ENCODE measurements at regions not wholly inside any gene's neighbourhood (a gene's known extent, or its start where the extent isn't known, plus 50 kb on each side); places are given as distances from the start of the nearest gene placed in this dataset.
"Not testable (repeated sequence)": the region's sequence is repeated elsewhere in the genome, so short reads cannot be mapped to it uniquely, and the experiment has no call there.

DNA sequence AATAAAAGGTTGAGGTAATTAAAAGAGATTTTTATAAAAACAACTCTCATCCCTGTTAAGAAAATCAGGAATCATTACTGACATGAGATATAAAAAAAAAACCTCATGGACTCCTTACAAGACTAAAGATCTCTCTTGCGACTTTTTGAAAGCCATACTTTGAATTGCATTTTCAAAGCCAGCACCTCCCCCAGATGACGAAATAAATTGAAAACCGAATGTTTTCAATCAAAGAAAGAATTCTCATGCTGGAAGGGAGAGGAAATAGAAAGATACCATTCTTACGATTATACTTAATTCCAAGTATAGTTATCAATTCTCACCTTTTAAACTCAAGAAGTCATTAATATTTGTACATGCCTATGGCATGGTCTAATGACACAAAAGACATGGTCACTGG, 452.3 kb downstream of the GJA1 start:
- Histone ChIP-seq H3K36me3 (ENCODE audit: control insufficient read depth, insufficient read depth, low read length) (no peaks in the 10 kb centered on the region), H3K4me3 (ENCODE audit: low read depth, low read length) (no peak overlapping the region), H3K27me3 (ENCODE audit: control insufficient read depth, insufficient read depth, low read length) (no peaks in the 10 kb centered on the region), H3K4me1 (ENCODE audit: control insufficient read depth, insufficient read depth, low read length) (no peaks in the 10 kb centered on the region), H3K9me3 (ENCODE audit: control insufficient read depth, insufficient read depth, low read length) (no peaks in the 10 kb centered on the region), H3K27ac (ENCODE audit: low read depth, low read length) (no peak overlapping the region)
- no peak for DNase-seq (ENCODE audit: low read depth in 4 of 6, low spot score in 6 of 6)
- WGBS (ENCODE audit: insufficient coverage): 100% methylated on average over 1 of the region's 4 CpGs

DNA sequence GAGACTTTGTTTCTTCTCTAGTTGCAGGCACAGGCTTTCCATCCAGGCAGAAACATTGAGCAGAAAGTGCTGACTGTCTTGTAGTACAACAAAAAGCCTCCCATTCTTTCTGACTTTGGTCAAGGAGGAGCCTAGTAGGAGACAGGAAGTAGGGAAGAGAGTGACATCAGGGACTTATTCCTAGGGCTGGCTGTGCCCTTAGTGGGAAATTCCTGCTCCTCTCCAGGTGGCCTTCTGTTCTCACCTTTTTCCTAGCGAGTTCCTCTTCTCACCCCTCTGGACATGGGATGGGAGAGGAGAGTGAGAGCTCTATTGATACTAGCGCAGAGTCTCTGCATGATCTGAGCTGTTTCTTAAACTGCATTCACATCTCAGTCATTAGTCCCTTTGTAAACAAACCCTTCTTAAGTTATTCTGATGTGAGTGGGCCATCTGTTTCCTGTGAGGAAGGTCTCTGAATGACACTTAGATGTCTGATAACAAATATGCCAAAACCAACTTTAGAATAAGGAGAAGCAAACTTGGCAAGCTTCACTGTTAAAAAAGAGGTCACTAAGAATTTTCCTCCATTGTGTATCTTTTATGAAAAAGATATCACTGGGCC, 455.0 kb downstream of the GJA1 start:
- Histone ChIP-seq H3K27ac (ENCODE audit: low read depth, low read length) (no peak overlapping the region), H3K4me1 (ENCODE audit: control insufficient read depth, insufficient read depth, low read length) (no peaks in the 10 kb centered on the region), H3K4me3 (ENCODE audit: low read depth, low read length) (no peak overlapping the region), H3K9me3 (ENCODE audit: control insufficient read depth, insufficient read depth, low read length) (no peaks in the 10 kb centered on the region), H3K27me3 (ENCODE audit: control insufficient read depth, insufficient read depth, low read length) (no peaks in the 10 kb centered on the region), H3K36me3 (ENCODE audit: control insufficient read depth, insufficient read depth, low read length) (no peaks in the 10 kb centered on the region)
- DNase-seq (ENCODE audit: low read depth in 4 of 6, low spot score in 6 of 6): no peak
- no CpG with 5 or more reads among the region's 2 CpGs for WGBS (ENCODE audit: insufficient coverage)

DNA sequence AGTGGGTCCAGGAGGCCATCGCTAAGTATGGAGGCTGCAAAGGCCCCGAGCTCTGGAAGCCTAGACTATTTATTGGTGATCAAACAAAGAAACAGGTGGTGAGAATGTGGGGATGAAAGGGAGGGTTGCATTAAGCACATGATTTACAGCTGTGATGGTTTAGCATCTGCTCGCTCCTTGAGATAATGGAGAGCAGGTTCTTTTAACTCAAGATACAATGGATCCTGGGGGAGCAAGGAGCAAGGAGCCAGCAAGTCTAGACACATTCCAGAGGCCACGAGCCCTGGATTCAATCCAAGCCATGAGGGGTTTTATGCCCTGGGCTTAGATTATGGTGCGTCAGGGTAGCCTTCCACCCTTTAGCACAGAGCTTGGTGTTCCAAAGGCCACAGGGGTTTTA, 460.3 kb downstream of the GJA1 start:
- H3K4me3 ChIP-seq (ENCODE audit: low read depth, low read length); H3K9me3 ChIP-seq (ENCODE audit: control insufficient read depth, insufficient read depth, low read length); H3K36me3 ChIP-seq (ENCODE audit: control insufficient read depth, insufficient read depth, low read length); DNase-seq (ENCODE audit: low read depth in 4 of 6, low spot score in 6 of 6); H3K27me3 ChIP-seq (ENCODE audit: control insufficient read depth, insufficient read depth, low read length); H3K4me1 ChIP-seq (ENCODE audit: control insufficient read depth, insufficient read depth, low read length); H3K27ac ChIP-seq (ENCODE audit: low read depth, low read length): not testable (repeated sequence)
- 45% methylated on average over 4 of the region's 5 CpGs for WGBS (ENCODE audit: insufficient coverage)

DNA sequence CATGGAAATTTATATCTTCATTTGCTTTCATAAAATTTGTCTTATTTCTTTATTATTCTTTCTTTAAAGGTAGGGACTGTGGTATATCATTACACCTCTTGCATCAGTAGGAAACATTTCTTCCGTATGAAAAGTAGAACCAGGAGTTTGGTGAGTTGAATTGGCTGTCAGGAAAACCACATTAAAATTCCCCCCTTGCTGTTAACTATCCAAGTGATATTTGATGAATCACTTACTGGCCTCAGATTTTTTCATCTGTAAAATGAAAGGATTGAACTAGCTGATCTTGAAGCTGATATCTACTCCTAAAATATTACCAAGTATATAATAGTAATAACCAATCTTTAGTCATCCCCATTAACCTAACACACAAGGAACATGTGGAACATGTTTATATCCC, 460.9 kb downstream of the GJA1 start:
- Histone ChIP-seq H3K27ac (ENCODE audit: low read depth, low read length) (no peak overlapping the region), H3K4me1 (ENCODE audit: control insufficient read depth, insufficient read depth, low read length) (no peaks in the 10 kb centered on the region), H3K4me3 (ENCODE audit: low read depth, low read length) (no peak overlapping the region), H3K9me3 (ENCODE audit: control insufficient read depth, insufficient read depth, low read length) (no peaks in the 10 kb centered on the region), H3K36me3 (ENCODE audit: control insufficient read depth, insufficient read depth, low read length) (no peaks in the 10 kb centered on the region), H3K27me3 (ENCODE audit: control insufficient read depth, insufficient read depth, low read length) (no peaks in the 10 kb centered on the region)
- no CpG with 5 or more reads among the region's 1 CpG for WGBS (ENCODE audit: insufficient coverage)
- DNase-seq (ENCODE audit: low read depth in 4 of 6, low spot score in 6 of 6): no peak

DNA sequence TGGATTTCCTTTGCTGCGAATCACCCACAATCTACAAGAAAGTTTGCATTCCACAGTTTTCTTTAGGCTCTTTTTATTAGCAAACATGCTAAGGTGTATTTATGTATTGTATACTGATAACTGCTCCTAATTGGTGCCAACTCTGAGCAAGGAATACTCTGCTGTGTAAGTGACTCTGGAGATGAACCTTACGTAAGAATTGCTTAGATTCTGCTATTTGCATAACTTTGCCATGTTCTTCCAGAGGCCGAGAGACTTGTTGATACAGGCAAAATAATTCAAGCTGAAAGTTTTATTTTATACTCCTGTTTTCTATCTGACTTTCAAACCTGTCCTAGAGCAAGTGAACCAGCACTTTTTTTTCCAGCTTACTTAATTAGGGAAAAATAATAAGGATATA, 461.3 kb downstream of the GJA1 start:
- H3K36me3 ChIP-seq (ENCODE audit: control insufficient read depth, insufficient read depth, low read length): no peaks in the 10 kb centered on the region
- H3K9me3 ChIP-seq (ENCODE audit: control insufficient read depth, insufficient read depth, low read length): no peaks in the 10 kb centered on the region
- no peak overlapping the region for H3K27ac ChIP-seq (ENCODE audit: low read depth, low read length)
- H3K4me3 ChIP-seq (ENCODE audit: low read depth, low read length): no peak overlapping the region
- DNase-seq (ENCODE audit: low read depth in 4 of 6, low spot score in 6 of 6): no peak
- H3K27me3 ChIP-seq (ENCODE audit: control insufficient read depth, insufficient read depth, low read length): no peaks in the 10 kb centered on the region
- no peaks in the 10 kb centered on the region for H3K4me1 ChIP-seq (ENCODE audit: control insufficient read depth, insufficient read depth, low read length)
- WGBS (ENCODE audit: insufficient coverage): 60% methylated on average over 1 of the region's 3 CpGs

DNA sequence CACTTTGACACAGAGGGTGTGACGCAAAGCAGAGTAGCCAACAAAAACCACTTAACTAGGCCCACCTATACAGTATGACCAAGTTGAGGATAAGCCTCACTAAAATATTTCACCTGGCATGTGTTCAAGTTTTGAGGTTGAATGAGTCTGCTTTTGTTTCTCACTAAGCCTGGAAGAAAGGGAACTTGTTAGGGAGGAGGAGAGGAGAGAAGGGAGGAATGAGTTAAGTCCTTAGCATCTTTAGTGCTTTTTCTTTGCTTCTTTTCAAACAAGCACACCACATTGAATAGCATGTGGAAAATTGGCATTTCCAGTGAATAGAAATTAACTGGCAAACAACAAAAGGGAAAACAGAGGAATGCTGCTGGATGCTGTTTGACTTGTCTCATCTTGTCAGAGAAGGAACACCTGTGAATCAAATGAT, 461.9 kb downstream of the GJA1 start:
- Histone ChIP-seq H3K9me3 (ENCODE audit: control insufficient read depth, insufficient read depth, low read length) (no peaks in the 10 kb centered on the region), H3K36me3 (ENCODE audit: control insufficient read depth, insufficient read depth, low read length) (no peaks in the 10 kb centered on the region), H3K27ac (ENCODE audit: low read depth, low read length) (no peak overlapping the region), H3K4me1 (ENCODE audit: control insufficient read depth, insufficient read depth, low read length) (no peaks in the 10 kb centered on the region), H3K4me3 (ENCODE audit: low read depth, low read length) (no peak overlapping the region), H3K27me3 (ENCODE audit: control insufficient read depth, insufficient read depth, low read length) (no peaks in the 10 kb centered on the region)
- no CpG with 5 or more reads among the region's 1 CpG for WGBS (ENCODE audit: insufficient coverage)
- DNase-seq (ENCODE audit: low read depth in 4 of 6, low spot score in 6 of 6): peak; percentile 13 to 83 (median 35)

DNA sequence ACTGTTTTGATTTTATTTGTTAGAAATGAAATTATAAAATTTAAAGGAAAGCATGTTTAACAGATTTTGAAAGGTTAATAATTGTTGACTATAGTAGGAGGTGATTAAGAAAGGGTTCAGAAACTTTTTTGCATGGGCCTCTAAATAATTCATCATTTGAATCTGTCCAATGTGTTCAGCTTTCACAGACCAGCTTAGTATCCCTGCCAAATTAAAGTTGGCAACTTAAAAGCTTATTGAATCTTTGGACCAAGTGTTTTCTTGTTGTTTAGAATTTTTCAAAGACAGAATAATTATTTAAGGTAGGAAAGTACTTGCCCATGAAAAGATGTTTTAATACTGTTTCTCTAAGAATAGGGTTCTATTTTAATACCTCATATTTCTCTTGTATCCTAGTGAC, 466.0 kb downstream of the GJA1 start:
- Histone ChIP-seq H3K27ac (ENCODE audit: low read depth, low read length) (no peak overlapping the region), H3K9me3 (ENCODE audit: control insufficient read depth, insufficient read depth, low read length) (no peaks in the 10 kb centered on the region), H3K4me1 (ENCODE audit: control insufficient read depth, insufficient read depth, low read length) (no peaks in the 10 kb centered on the region), H3K4me3 (ENCODE audit: low read depth, low read length) (no peak overlapping the region), H3K27me3 (ENCODE audit: control insufficient read depth, insufficient read depth, low read length) (no peaks in the 10 kb centered on the region), H3K36me3 (ENCODE audit: control insufficient read depth, insufficient read depth, low read length) (no peaks in the 10 kb centered on the region)
- DNase-seq (ENCODE audit: low read depth in 4 of 6, low spot score in 6 of 6): peak in 1 of 6 donors; percentile 46

DNA sequence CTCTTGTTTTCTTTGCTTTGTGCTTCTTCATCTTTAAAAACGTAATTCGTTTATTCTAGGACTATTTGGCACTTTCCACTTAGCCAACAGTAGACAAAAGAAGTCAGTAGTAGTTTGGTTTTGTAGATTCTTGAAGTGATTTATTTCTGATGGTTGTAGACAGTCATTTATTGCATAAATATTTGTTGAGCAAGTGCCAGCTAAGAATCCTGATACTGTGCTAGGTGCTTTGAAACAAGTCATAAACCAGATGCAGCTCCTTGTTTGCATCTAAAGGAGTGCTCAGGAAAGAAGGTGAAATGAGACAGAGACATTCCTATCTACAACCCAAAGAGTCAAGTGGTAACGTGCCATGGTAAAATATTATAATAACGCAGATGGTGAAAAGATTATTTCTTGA, 469.1 kb downstream of the GJA1 start:
- Histone ChIP-seq H3K27ac (ENCODE audit: low read depth, low read length) (no peak overlapping the region), H3K36me3 (ENCODE audit: control insufficient read depth, insufficient read depth, low read length) (no peaks in the 10 kb centered on the region), H3K4me3 (ENCODE audit: low read depth, low read length) (no peak overlapping the region), H3K9me3 (ENCODE audit: control insufficient read depth, insufficient read depth, low read length) (peaks cover 3% of the 10 kb centered on the region), H3K4me1 (ENCODE audit: control insufficient read depth, insufficient read depth, low read length) (no peaks in the 10 kb centered on the region), H3K27me3 (ENCODE audit: control insufficient read depth, insufficient read depth, low read length) (no peaks in the 10 kb centered on the region)
- 75% methylated on average over 2 of the region's 4 CpGs for WGBS (ENCODE audit: insufficient coverage)
- DNase-seq (ENCODE audit: low read depth in 4 of 6, low spot score in 6 of 6): no peak

DNA sequence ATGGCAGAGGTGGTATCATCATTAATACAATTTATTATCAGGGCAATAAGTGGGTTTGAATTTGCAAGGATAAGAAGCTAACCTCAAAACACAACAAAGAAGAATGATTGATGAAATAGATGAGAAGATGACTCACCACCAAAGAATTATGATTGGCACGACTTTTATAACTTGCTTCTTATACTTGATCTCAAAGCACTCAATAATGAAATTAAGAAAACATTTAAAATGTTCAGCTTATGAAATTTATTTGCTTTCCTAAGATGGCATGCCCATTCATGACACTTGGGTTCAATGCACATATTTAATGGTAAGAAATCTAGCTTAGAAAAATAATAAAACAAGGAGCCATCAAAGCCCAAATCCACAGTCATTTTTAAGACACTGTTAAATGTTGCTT, 477.5 kb downstream of the GJA1 start:
- DNase-seq (ENCODE audit: low read depth in 4 of 6, low spot score in 6 of 6): no peak
- Histone ChIP-seq H3K27ac (ENCODE audit: low read depth, low read length) (no peak overlapping the region), H3K9me3 (ENCODE audit: control insufficient read depth, insufficient read depth, low read length) (peaks cover 2% of the 10 kb centered on the region), H3K4me1 (ENCODE audit: control insufficient read depth, insufficient read depth, low read length) (no peaks in the 10 kb centered on the region), H3K4me3 (ENCODE audit: low read depth, low read length) (no peak overlapping the region), H3K27me3 (ENCODE audit: control insufficient read depth, insufficient read depth, low read length) (no peaks in the 10 kb centered on the region), H3K36me3 (ENCODE audit: control insufficient read depth, insufficient read depth, low read length) (no peaks in the 10 kb centered on the region)
- WGBS (ENCODE audit: insufficient coverage): no CpG with 5 or more reads among the region's 1 CpG

DNA sequence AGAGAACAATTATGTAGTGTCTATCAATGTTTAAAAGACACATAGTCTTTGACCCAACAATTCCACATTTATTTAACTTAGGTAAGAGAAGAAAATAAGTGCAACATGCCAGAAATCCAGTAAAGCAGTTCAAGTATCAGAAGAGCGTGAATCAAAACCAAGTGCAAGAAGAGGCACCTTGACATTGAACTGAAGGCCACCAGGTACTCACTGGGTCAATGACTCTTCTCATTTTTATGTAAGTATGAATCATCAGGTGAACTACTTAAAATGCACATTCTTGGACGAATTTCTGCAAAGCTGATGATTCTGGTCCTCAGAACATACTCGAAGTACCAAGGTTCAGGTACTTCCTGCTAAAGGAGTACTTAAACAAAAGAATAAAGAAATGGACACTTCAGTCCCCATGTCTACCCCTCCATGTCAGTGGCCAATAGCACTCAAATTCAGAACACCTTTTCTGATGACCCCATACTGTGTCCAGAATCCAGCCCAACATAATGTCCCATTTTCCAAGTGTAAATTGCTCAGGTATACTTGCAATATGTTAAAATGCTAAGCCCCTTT, 481.9 kb downstream of the GJA1 start:
- Histone ChIP-seq H3K27ac (ENCODE audit: low read depth, low read length) (no peak overlapping the region), H3K4me3 (ENCODE audit: low read depth, low read length) (no peak overlapping the region), H3K4me1 (ENCODE audit: control insufficient read depth, insufficient read depth, low read length) (no peaks in the 10 kb centered on the region), H3K27me3 (ENCODE audit: control insufficient read depth, insufficient read depth, low read length) (no peaks in the 10 kb centered on the region), H3K9me3 (ENCODE audit: control insufficient read depth, insufficient read depth, low read length) (no peaks in the 10 kb centered on the region), H3K36me3 (ENCODE audit: control insufficient read depth, insufficient read depth, low read length) (no peaks in the 10 kb centered on the region)
- no peak for DNase-seq (ENCODE audit: low read depth in 4 of 6, low spot score in 6 of 6)
- 100% methylated on average over 1 of the region's 3 CpGs for WGBS (ENCODE audit: insufficient coverage)

Measured in spinal cord (tissue), 9 donors.